ENCODE measurements at regions not wholly inside any gene's neighbourhood (a gene's known extent, or its start where the extent isn't known, plus 50 kb on each side); places are given as distances from the start of the nearest gene placed in this dataset.

DNA sequence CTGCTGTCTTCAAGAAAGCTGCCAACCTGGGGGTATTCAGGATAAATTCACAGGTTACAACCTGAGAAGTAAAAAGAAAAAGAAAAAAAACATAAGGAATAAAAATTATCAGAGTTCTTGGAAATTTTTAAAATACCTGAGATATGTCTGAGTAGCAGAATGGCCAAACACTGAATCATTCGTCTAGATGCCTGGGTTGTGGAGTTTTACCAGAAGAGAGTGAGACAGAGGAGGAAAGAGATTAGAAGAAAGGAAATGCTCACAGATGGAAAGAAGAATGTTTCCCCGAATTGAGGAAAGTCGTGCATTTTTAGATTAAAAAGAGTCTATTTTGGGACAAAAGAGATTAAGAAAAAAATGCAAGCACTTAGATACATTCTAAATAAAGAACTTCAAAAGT, 1026.7 kb downstream of the TBC1D22A start:
- intact Hi-C loops (cut with micrococcal nuclease; ENCODE audit: unreplicated experiment) (no loop called here), in situ Hi-C loops (cut with HindIII; ENCODE audit: low pct_unique_long_range_greater_than_20kb, low sequenced_read_pairs) (no loop called here)
- POLR2A ChIA-PET = no interaction called here
- Histone ChIP-seq H3K27me3 (ENCODE audit: control insufficient read depth, insufficient read depth, low read length) (no peaks in the 10 kb centered on the region), H3K36me3 (ENCODE audit: control insufficient read depth, insufficient read depth, low read length) (no peaks in the 10 kb centered on the region), H3K9me3 (ENCODE audit: control insufficient read depth, insufficient read depth, low read depth, low read length) (no peaks in the 10 kb centered on the region), H3K4me3 (ENCODE audit: low read depth in 2 of 2, low read length in 2 of 2) (no peak overlapping the region), H3K4me1 (ENCODE audit: control insufficient read depth, insufficient read depth, low read length) (no peaks in the 10 kb centered on the region), H3K27ac (ENCODE audit: low read length) (no peak overlapping the region)
- DNase-seq (ENCODE audit: low read depth, low spot score) = no peak
- TF ChIP-seq TCF7L2 (IDR thresholded peaks at IDR 0.05; ENCODE audit: low read depth, low read length) (no peak), POLR2AphosphoS5 (IDR thresholded peaks at IDR 0.05; ENCODE audit: low read depth, low read length) (no peak), SIN3A (IDR thresholded peaks at IDR 0.05; ENCODE audit: borderline replicate concordance, insufficient read depth, low read depth, low read length) (no peak)
- TF ChIP-seq, protein P1, sequence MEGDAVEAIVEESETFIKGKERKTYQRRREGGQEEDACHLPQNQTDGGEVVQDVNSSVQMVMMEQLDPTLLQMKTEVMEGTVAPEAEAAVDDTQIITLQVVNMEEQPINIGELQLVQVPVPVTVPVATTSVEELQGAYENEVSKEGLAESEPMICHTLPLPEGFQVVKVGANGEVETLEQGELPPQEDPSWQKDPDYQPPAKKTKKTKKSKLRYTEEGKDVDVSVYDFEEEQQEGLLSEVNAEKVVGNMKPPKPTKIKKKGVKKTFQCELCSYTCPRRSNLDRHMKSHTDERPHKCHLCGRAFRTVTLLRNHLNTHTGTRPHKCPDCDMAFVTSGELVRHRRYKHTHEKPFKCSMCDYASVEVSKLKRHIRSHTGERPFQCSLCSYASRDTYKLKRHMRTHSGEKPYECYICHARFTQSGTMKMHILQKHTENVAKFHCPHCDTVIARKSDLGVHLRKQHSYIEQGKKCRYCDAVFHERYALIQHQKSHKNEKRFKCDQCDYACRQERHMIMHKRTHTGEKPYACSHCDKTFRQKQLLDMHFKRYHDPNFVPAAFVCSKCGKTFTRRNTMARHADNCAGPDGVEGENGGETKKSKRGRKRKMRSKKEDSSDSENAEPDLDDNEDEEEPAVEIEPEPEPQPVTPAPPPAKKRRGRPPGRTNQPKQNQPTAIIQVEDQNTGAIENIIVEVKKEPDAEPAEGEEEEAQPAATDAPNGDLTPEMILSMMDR (IDR thresholded peaks at IDR 0.05) = no peak
- TF ChIP-seq, protein P2, sequence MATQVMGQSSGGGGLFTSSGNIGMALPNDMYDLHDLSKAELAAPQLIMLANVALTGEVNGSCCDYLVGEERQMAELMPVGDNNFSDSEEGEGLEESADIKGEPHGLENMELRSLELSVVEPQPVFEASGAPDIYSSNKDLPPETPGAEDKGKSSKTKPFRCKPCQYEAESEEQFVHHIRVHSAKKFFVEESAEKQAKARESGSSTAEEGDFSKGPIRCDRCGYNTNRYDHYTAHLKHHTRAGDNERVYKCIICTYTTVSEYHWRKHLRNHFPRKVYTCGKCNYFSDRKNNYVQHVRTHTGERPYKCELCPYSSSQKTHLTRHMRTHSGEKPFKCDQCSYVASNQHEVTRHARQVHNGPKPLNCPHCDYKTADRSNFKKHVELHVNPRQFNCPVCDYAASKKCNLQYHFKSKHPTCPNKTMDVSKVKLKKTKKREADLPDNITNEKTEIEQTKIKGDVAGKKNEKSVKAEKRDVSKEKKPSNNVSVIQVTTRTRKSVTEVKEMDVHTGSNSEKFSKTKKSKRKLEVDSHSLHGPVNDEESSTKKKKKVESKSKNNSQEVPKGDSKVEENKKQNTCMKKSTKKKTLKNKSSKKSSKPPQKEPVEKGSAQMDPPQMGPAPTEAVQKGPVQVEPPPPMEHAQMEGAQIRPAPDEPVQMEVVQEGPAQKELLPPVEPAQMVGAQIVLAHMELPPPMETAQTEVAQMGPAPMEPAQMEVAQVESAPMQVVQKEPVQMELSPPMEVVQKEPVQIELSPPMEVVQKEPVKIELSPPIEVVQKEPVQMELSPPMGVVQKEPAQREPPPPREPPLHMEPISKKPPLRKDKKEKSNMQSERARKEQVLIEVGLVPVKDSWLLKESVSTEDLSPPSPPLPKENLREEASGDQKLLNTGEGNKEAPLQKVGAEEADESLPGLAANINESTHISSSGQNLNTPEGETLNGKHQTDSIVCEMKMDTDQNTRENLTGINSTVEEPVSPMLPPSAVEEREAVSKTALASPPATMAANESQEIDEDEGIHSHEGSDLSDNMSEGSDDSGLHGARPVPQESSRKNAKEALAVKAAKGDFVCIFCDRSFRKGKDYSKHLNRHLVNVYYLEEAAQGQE (IDR thresholded peaks at IDR 0.05; ENCODE audit: insufficient read depth in 1 of 2, low read depth in 2 of 2, low read length in 1 of 2) = no peak
- CTCF ChIA-PET = no interaction called here
- no peak for ATAC-seq
- no TSS peak for BruUV-seq (replicated peaks)

DNA sequence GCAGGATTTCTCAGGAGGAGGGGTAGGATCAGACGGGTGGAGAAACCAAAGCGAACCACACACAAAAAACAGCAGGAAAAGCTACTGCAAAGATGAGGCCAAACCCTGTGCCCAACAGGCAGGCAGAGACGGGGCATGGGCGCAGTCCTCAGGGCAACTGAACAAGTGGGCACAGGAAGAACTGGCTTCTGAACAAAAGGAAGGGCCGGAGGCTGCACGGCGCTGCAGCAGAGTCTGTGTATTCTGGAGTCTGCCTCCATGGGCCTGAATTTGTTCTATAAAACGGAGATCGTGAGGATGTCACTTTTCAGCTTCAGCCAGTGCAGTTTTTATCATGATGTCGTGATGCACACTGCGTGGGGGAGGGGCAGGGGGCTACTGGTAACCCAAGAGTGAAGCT, 1026.0 kb downstream of the TBC1D22A start:
- H3K4me3 ChIP-seq (ENCODE audit: low read depth in 2 of 2, low read length in 2 of 2) = no peak overlapping the region
- CTCF ChIA-PET = no interaction called here
- in situ Hi-C loops (cut with HindIII; ENCODE audit: low pct_unique_long_range_greater_than_20kb, low sequenced_read_pairs) (no loop called here), intact Hi-C loops (cut with micrococcal nuclease; ENCODE audit: unreplicated experiment) (no loop called here)
- POLR2A ChIA-PET = no interaction called here
- BruUV-seq (replicated peaks) = no TSS peak
- no peak for ATAC-seq
- H3K9me3 ChIP-seq (ENCODE audit: control insufficient read depth, insufficient read depth, low read depth, low read length) = no peaks in the 10 kb centered on the region
- no peaks in the 10 kb centered on the region for H3K36me3 ChIP-seq (ENCODE audit: control insufficient read depth, insufficient read depth, low read length)
- DNase-seq (ENCODE audit: low read depth, low spot score) = no peak
- H3K27me3 ChIP-seq (ENCODE audit: control insufficient read depth, insufficient read depth, low read length) = no peaks in the 10 kb centered on the region
- H3K27ac ChIP-seq (ENCODE audit: low read length) = no peak overlapping the region
- no peak for TF ChIP-seq SIN3A (IDR thresholded peaks at IDR 0.05; ENCODE audit: borderline replicate concordance, insufficient read depth, low read depth, low read length)
- TF ChIP-seq, protein P2 (IDR thresholded peaks at IDR 0.05; ENCODE audit: insufficient read depth in 1 of 2, low read depth in 2 of 2, low read length in 1 of 2) = no peak
- TF ChIP-seq, protein P1 (IDR thresholded peaks at IDR 0.05) = no peak
- no peaks in the 10 kb centered on the region for H3K4me1 ChIP-seq (ENCODE audit: control insufficient read depth, insufficient read depth, low read length)

Measured in Panc1 (cell line).